K562 (cell line): ENCODE measurements at regions not wholly inside any gene's neighbourhood (a gene's known extent, or its start where the extent isn't known, plus 50 kb on each side); places are given as distances from the start of the nearest gene placed in this dataset.

Experiments used
- ATAC-seq: fragments of 200-7000 bp; cut with Tn5 transposase; 3 replicates; pipeline ENCODE4 v1.9.1; 2020; ENCODE audit warnings: moderate library complexity
- BruUV-seq: library from RNA; stranded (reverse); fragments of 400-500 nt; replicated peaks from 2 replicates; lab custom pipeline; 2021; lab: Mats Ljungman, UMichigan
- CTCF ChIA-PET: fragments of 300-600 bp; formaldehyde crosslinking; extraction: SDS; loops from one replicate; lab custom pipeline; 2021; ENCODE audit warnings: low intra/inter-chr PET ratio; lab: Yijun Ruan, JAX
- POLR2A ChIA-PET: fragments of 300-600, 350-650 bp; sonication (Branson Sonifier 250); formaldehyde crosslinking; extraction: SDS; loops from one replicate; lab custom pipeline; 2021; ENCODE audit warnings: antibody characterized with exemption, inconsistent platforms; lab: Yijun Ruan, JAX
- DNase-seq, 4 experiments: peaks; one replicate each; pipeline versions ENCODE4 v3.0.0 to v3.0.0-alpha.2; 2011 to 2018; ENCODE audit warnings: low spot score in 3 of 4, mixed read lengths in 3 of 4; ENCODE audit errors: extremely low read depth in 1 of 4
- FAIRE-seq: peaks from 2 replicates; lab custom pipeline; 2011; peaks lifted over from hg19 to GRCh38; lab: Jason Lieb, UNC
- H2AFZ ChIP-seq: 2 replicates; pipeline ENCODE4 v1.6.0; 2011; ENCODE audit warnings: low read depth, low read length, control low read depth, inconsistent platforms
- H3K27ac ChIP-seq: fragments of 200-600 bp; 3 replicates; pipeline ENCODE4 v1.8.0; 2011; ENCODE audit warnings: low read depth, mild to moderate bottlenecking, control low read depth, inconsistent platforms, low read length, moderate library complexity, mixed read lengths; ENCODE audit errors: extremely low read depth
- H3K27me3 ChIP-seq, 2 experiments: fragments of 300-600 bp in 1 of 2; 2 replicates in 1 of 2; 3 replicates in 1 of 2; pipeline versions ENCODE4 v1.6.0 to v1.8.0; 2011; ENCODE audit warnings: inconsistent platforms in 2 of 2, low read length in 2 of 2, mild to moderate bottlenecking in 1 of 2, mixed read lengths in 1 of 2, moderate library complexity in 1 of 2; ENCODE audit not compliant: control insufficient read depth in 2 of 2, insufficient read depth in 2 of 2
- H3K36me3 ChIP-seq: fragments of 300-600 bp; 3 replicates; pipeline ENCODE4 v1.8.0; 2011; ENCODE audit warnings: mild to moderate bottlenecking, low read length, inconsistent platforms; ENCODE audit not compliant: control insufficient read depth, insufficient read depth
- H3K4me1 ChIP-seq, 2 experiments: fragments of 200-600 bp in 1 of 2; replicated peaks in 1 of 2; 2 replicates in 1 of 2; 3 replicates in 1 of 2; pipeline versions ENCODE4 v1.5.1 to v1.8.0; 2011; ENCODE audit warnings: inconsistent platforms in 2 of 2, low read length in 2 of 2, mild to moderate bottlenecking in 1 of 2, mixed read lengths in 1 of 2, moderate library complexity in 1 of 2; ENCODE audit not compliant: control insufficient read depth in 2 of 2, insufficient read depth in 2 of 2
- H3K4me2 ChIP-seq: 2 replicates; pipeline ENCODE4 v1.6.1; 2011; ENCODE audit warnings: low read length, control low read depth, inconsistent platforms, mixed read lengths; ENCODE audit not compliant: insufficient read depth
- H3K4me3 ChIP-seq: fragments of 200-600 bp; sonication (generic), shearing (Covaris generic); 2 replicates; pipeline ENCODE4 v1.5.1; 2016; ENCODE audit warnings: control low read depth, inconsistent platforms
- H3K79me2 ChIP-seq: fragments of 200-600 bp; 3 replicates; pipeline ENCODE4 v1.8.0; 2011; ENCODE audit warnings: low read length, inconsistent platforms; ENCODE audit not compliant: control insufficient read depth, insufficient read depth
- H3K9ac ChIP-seq, 2 experiments: 2 replicates each; pipeline versions ENCODE4 v1.6.0 to v1.6.1; 2011; ENCODE audit warnings: low read depth in 2 of 2, low read length in 2 of 2, control low read depth in 1 of 2, inconsistent platforms in 1 of 2, mild to moderate bottlenecking in 1 of 2, mixed read lengths in 1 of 2; ENCODE audit not compliant: insufficient read depth in 1 of 2
- H3K9me1 ChIP-seq: one replicate; pipeline ENCODE4 v1.6.0; 2011; ENCODE audit warnings: inconsistent platforms, mild to moderate bottlenecking, low read length, moderate library complexity; ENCODE audit not compliant: control insufficient read depth, insufficient read depth
- H3K9me3 ChIP-seq: replicated peaks from 2 replicates; pipeline ENCODE4 v1.5.1; 2011; ENCODE audit warnings: low read depth, low read length, inconsistent platforms; ENCODE audit not compliant: control insufficient read depth, insufficient read depth
- H4K20me1 ChIP-seq: replicated peaks from 2 replicates; pipeline ENCODE4 v1.6.1; 2011; ENCODE audit warnings: low read length, inconsistent platforms, mixed read lengths; ENCODE audit not compliant: control insufficient read depth, insufficient read depth
- MXD1 ChIP-seq: fragments of 250-450 bp; sonication (Bioruptor Pico); IDR thresholded peaks from 2 replicates; pipeline ENCODE4 v1.8.0; 2021; ENCODE audit warnings: borderline replicate concordance, mild to moderate bottlenecking, moderate library complexity; ENCODE audit not compliant: poor library complexity, severe bottlenecking
- RAD51 ChIP-seq: fragments of 450-650 bp; IDR thresholded peaks from 2 replicates; pipeline ENCODE4 v1.7.1; 2016; ENCODE audit warnings: low read depth, mild to moderate bottlenecking, borderline replicate concordance
- SRF ChIP-seq, 2 experiments: fragments of 250-450, 450-650 bp in 1 of 2; sonication (Bioruptor Pico) in 1 of 2; sonication (generic) in 1 of 2; formaldehyde crosslinking; IDR thresholded peaks; 2 replicates each; pipeline versions ENCODE4 v1.5.0 to v1.5.1; 2020 to 2022; ENCODE audit warnings: mild to moderate bottlenecking in 1 of 2, missing genetic modification reagents in 1 of 2
- SUPT5H ChIP-seq: fragments of 450-650 bp; IDR thresholded peaks from 2 replicates; pipeline ENCODE4 v1.6.1; 2016
- TEAD4 ChIP-seq, 2 experiments: sonication (generic) in 1 of 2; formaldehyde crosslinking in 1 of 2; IDR thresholded peaks; 2 replicates each; pipeline versions ENCODE4 v1.6.1 to v1.8.0; 2012 to 2022; ENCODE audit warnings: borderline replicate concordance in 1 of 2, inconsistent platforms in 1 of 2, low read length in 1 of 2, mild to moderate bottlenecking in 1 of 2, missing genetic modification reagents in 1 of 2
- in situ Hi-C: fragments of 300-500 bp; cut with MboI; formaldehyde crosslinking; loops from 4 replicates; pipeline ENCODE4 v1.15.0; 2018; ENCODE audit warnings: inconsistent platforms, mixed read lengths
- intact Hi-C: fragments of 100-400 bp; cut with micrococcal nuclease; formaldehyde crosslinking; loops from 2 replicates; pipeline ENCODE4 v1.14.2; 2022
- TF ChIP-seq, protein P1 (sequence below): fragments of 200-800 bp; sonication (Bioruptor generic); IDR thresholded peaks from 2 replicates; pipeline ENCODE4 v1.6.1; 2016; ENCODE audit warnings: missing genetic modification characterization, missing compliant biosample characterization
- TF ChIP-seq, protein P2 (sequence below): fragments of 450-650 bp; IDR thresholded peaks from 2 replicates; pipeline ENCODE4 v1.7.0; 2016; ENCODE audit warnings: borderline replicate concordance

- no peaks in the 10 kb centered on the region for H4K20me1 ChIP-seq
- TF ChIP-seq, protein P1, sequence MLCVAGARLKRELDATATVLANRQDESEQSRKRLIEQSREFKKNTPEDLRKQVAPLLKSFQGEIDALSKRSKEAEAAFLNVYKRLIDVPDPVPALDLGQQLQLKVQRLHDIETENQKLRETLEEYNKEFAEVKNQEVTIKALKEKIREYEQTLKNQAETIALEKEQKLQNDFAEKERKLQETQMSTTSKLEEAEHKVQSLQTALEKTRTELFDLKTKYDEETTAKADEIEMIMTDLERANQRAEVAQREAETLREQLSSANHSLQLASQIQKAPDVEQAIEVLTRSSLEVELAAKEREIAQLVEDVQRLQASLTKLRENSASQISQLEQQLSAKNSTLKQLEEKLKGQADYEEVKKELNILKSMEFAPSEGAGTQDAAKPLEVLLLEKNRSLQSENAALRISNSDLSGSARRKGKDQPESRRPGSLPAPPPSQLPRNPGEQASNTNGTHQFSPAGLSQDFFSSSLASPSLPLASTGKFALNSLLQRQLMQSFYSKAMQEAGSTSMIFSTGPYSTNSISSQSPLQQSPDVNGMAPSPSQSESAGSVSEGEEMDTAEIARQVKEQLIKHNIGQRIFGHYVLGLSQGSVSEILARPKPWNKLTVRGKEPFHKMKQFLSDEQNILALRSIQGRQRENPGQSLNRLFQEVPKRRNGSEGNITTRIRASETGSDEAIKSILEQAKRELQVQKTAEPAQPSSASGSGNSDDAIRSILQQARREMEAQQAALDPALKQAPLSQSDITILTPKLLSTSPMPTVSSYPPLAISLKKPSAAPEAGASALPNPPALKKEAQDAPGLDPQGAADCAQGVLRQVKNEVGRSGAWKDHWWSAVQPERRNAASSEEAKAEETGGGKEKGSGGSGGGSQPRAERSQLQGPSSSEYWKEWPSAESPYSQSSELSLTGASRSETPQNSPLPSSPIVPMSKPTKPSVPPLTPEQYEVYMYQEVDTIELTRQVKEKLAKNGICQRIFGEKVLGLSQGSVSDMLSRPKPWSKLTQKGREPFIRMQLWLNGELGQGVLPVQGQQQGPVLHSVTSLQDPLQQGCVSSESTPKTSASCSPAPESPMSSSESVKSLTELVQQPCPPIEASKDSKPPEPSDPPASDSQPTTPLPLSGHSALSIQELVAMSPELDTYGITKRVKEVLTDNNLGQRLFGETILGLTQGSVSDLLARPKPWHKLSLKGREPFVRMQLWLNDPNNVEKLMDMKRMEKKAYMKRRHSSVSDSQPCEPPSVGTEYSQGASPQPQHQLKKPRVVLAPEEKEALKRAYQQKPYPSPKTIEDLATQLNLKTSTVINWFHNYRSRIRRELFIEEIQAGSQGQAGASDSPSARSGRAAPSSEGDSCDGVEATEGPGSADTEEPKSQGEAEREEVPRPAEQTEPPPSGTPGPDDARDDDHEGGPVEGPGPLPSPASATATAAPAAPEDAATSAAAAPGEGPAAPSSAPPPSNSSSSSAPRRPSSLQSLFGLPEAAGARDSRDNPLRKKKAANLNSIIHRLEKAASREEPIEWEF = no peak
- TF ChIP-seq RAD51 (no peak), SRF (CRISPR knock-in tag; IDR thresholded peaks at IDR 0.05) (no peak), SUPT5H (no peak), TEAD4 (IDR thresholded peaks at IDR 0.05; ENCODE audit: low read length) (no peak), TEAD4 (CRISPR knock-in tag; IDR thresholded peaks at IDR 0.05; ENCODE audit: borderline replicate concordance) (no peak), MXD1 (CRISPR knock-in tag) (no peak)
- TF ChIP-seq, protein P2, sequence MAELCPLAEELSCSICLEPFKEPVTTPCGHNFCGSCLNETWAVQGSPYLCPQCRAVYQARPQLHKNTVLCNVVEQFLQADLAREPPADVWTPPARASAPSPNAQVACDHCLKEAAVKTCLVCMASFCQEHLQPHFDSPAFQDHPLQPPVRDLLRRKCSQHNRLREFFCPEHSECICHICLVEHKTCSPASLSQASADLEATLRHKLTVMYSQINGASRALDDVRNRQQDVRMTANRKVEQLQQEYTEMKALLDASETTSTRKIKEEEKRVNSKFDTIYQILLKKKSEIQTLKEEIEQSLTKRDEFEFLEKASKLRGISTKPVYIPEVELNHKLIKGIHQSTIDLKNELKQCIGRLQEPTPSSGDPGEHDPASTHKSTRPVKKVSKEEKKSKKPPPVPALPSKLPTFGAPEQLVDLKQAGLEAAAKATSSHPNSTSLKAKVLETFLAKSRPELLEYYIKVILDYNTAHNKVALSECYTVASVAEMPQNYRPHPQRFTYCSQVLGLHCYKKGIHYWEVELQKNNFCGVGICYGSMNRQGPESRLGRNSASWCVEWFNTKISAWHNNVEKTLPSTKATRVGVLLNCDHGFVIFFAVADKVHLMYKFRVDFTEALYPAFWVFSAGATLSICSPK = no peak
- TF ChIP-seq, all 486 proteins: peak for 0
- no TSS peak for BruUV-seq
- POLR2A ChIA-PET = no interaction called here
- in situ Hi-C loops = no loop called here
- Histone ChIP-seq H3K27ac (no peak overlapping the region), H2AFZ (no peak overlapping the region), H3K27me3 (no peaks in the 10 kb centered on the region), H3K4me2 (no peak overlapping the region), H3K4me3 (no peak overlapping the region), H3K79me2 (no peaks in the 10 kb centered on the region), H3K9ac (no peak overlapping the region), H3K4me1 (no peaks in the 10 kb centered on the region), H3K9me1 (no peaks in the 10 kb centered on the region), H3K9me3 (no peaks in the 10 kb centered on the region), H3K36me3 (no peaks in the 10 kb centered on the region)
- FAIRE-seq = no peak
- intact Hi-C loops = no loop called here
- no peak for DNase-seq
- CTCF ChIA-PET = no interaction called here
- ATAC-seq = no peak
Measured at GRCh38 chr5:105213078-105213477, 1650.5 kb upstream of the NUDT12 start.
